Adrenal gland (tissue), 9 donors: ENCODE measurements at regions not wholly inside any gene's neighbourhood (a gene's known extent, or its start where the extent isn't known, plus 50 kb on each side); places are given as distances from the start of the nearest gene placed in this dataset.
"Not testable (repeated sequence)": the region's sequence is repeated elsewhere in the genome, so short reads cannot be mapped to it uniquely, and the experiment has no call there.

Source experiments
- DNase-seq, 7 donors: peaks; one replicate each; pipeline ENCODE4 v3.0.0-alpha.2; 2019 to 2020
- H3K27ac ChIP-seq, 5 donors: fragments of 200-600 bp; sonication (generic) in 4 of 5; 1 replicate in 3 of 5; 2 replicates in 2 of 5; pipeline versions ENCODE4 v1.5.1 to v1.8.0; 2016 to 2020; ENCODE audit warnings: mild to moderate bottlenecking in 1 of 5
- H3K27me3 ChIP-seq: fragments of 200-600 bp; 2 replicates; pipeline ENCODE4 v1.8.0; 2021
- H3K36me3 ChIP-seq, 2 donors: fragments of 200-600 bp; replicated peaks in 1 of 2; 1 replicate in 1 of 2; 2 replicates in 1 of 2; pipeline versions ENCODE4 v1.5.1 to v1.8.0; 2018 to 2022
- H3K4me1 ChIP-seq, 2 donors: fragments of 200-600 bp; replicated peaks in 1 of 2; 1 replicate in 1 of 2; 2 replicates in 1 of 2; pipeline versions ENCODE4 v1.5.1 to v1.8.0; 2018 to 2021
- H3K4me3 ChIP-seq, 4 donors: fragments of 200-600 bp; sonication (generic) in 3 of 4; one replicate each; pipeline ENCODE4 v1.5.1; 2016 to 2018
- H3K9me3 ChIP-seq, 3 donors: fragments of 200-600 bp; sonication (generic) in 1 of 3; replicated peaks in 1 of 3; 1 replicate in 2 of 3; 2 replicates in 1 of 3; pipeline versions ENCODE4 v1.5.1 to v1.8.0; 2016 to 2021
- CTCF ChIP-seq, 6 experiments: fragments of 450-650 bp in 4 of 6; fragments of 200-600 bp in 2 of 6; sonication (generic) in 1 of 6; IDR thresholded peaks; 1 replicate in 5 of 6; 2 replicates in 1 of 6; pipeline versions ENCODE4 v1.5.1 to v1.8.0; 2016 to 2021; ENCODE audit warnings: antibody characterized with exemption in 6 of 6, mild to moderate bottlenecking in 2 of 6, moderate library complexity in 1 of 6
- POLR2A ChIP-seq, 2 donors: fragments of 450-650 bp; IDR thresholded peaks; one replicate each; pipeline ENCODE4 v1.6.1; 2017; ENCODE audit warnings: antibody characterized with exemption in 2 of 2, mild to moderate bottlenecking in 2 of 2, moderate library complexity in 1 of 2
- WGBS, 4 donors: extraction: QIAGEN DNeasy Blood & Tissue Kit in 2 of 4; methylation state at CpG; one replicate each; pipeline versions ENCODE4 v1.1.5 to v1.1.7; 2013 to 2017; 5-methylcytosine and 5-hydroxymethylcytosine counted together
- intact Hi-C, 2 donors: fragments of 100-400 bp; cut with DNase I; formaldehyde crosslinking; loops; one replicate each; pipeline versions ENCODE4 v1.14.1 to v1.15.0; 2022 to 2023
- donor health status: healthy with polysubstance abuse.
- donor health status: Bipolar disorder and iron deficiency.
- donor health status: DM: yes; HTN: yes; CAD: no.
- donor health status: DM: no; HTN: no; CAD: no.
- donor health status: DM: no; HTN: no; CAD: no.

GRCh38 chr3:106071306-106071705 lies 202.5 kb upstream of the CBLB start:
- WGBS, 4 donors, result 72 to 84% (median 78%) methylated on average over 4 of the region's 4 CpGs
- no peak for TF ChIP-seq CTCF (IDR thresholded peaks at IDR 0.05)
- TF ChIP-seq POLR2A (IDR thresholded peaks at IDR 0.05), result no peak
- DNase-seq, result no peak

GRCh38 chr3:106072596-106072995 lies 203.8 kb upstream of the CBLB start:
- H3K36me3 ChIP-seq, H3K27ac ChIP-seq, DNase-seq, H3K4me3 ChIP-seq, H3K9me3 ChIP-seq, H3K27me3 ChIP-seq, intact Hi-C loops: not testable (repeated sequence)
- peaks cover 13% of the 10 kb centered on the region in 2 donors for H3K4me1 ChIP-seq
- WGBS, 4 donors, result 88 to 96% (median 93%) methylated on average over 3 to 4 of the region's 5 CpGs

More at GRCh38 chr3:106071306-106071705, 202.5 kb upstream of the CBLB start:
- Histone ChIP-seq H3K27me3 (no peaks in the 10 kb centered on the region), H3K36me3 (no peaks in the 10 kb centered on the region), H3K27ac (no peak overlapping the region), H3K4me3 (no peak overlapping the region), H3K9me3 (no peaks in the 10 kb centered on the region), H3K4me1 (peaks cover 13% of the 10 kb centered on the region in 2 donors)
- intact Hi-C loops, result no loop called here

DNA sequence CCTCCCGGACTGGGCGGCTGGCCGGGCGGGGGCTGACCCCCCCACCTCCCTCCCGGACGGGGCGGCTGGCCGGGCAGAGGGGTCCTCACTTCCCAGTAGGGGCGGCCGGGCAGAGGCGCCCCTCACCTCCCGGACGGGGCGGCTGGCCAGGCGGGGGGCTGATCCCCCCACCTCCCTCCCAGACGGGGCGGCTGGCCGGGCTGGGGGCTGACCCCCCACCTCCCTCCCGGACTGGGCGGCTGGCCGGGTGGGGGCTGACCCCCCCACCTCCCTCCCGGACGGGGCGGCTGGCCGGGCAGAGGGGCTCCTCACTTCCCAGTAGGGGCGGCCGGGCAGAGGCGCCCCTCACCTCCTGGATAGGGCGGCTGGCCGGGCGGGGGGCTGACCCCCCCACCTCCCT lies 205.0 kb upstream of the CBLB start:
- H3K27me3 ChIP-seq, intact Hi-C loops, DNase-seq, H3K36me3 ChIP-seq, H3K27ac ChIP-seq, H3K9me3 ChIP-seq, H3K4me3 ChIP-seq, H3K4me1 ChIP-seq: not testable (repeated sequence)
- 93 to 94% methylated on average over 10 to 22 of the region's 31 CpGs; no CpG with 5 or more reads in 2 of the 4 donors for WGBS, 4 donors

- H3K9me3 ChIP-seq, DNase-seq, H3K36me3 ChIP-seq, H3K4me3 ChIP-seq, H3K27ac ChIP-seq, H3K4me1 ChIP-seq, H3K27me3 ChIP-seq, intact Hi-C loops: not testable (repeated sequence)
- 86 to 96% (median 94%) methylated on average over 2 to 3 of the region's 5 CpGs for WGBS, 4 donors
These were observed 206.9 kb upstream of the CBLB start for GRCh38 chr3:106075731-106076130.

DNA sequence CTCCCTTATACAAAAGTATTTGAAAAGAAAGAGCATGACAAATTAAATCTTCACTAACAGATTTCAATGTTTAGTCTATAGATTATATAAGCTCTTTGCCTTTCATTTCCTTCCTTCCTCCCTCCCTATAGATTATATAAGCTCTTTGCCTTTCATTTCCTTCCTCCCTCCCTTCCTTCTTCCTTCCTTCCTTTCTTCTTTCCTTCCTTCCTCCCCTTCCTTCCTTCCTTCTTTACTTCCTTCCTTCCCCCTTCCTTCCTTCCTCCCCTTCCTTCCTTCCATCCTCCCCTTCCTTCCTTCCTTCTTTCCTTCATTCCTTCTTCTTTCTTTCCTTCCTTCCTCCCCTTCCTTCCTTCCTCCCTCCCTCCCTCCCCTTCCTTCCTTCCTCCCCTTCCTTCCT lies 209.8 kb upstream of the CBLB start:
- Histone ChIP-seq H3K4me1 (peaks cover 0 to 8% of the 10 kb centered on the region in 2 donors), H3K4me3 (no peak overlapping the region), H3K27me3 (no peaks in the 10 kb centered on the region), H3K27ac (no peak overlapping the region), H3K36me3 (no peaks in the 10 kb centered on the region), H3K9me3 (no peaks in the 10 kb centered on the region)
- DNase-seq, result no peak
- intact Hi-C loops, result no loop called here
- TF ChIP-seq POLR2A (IDR thresholded peaks at IDR 0.05), result no peak
- no peak for TF ChIP-seq CTCF (IDR thresholded peaks at IDR 0.05)

- 61 to 74% (median 66%) methylated on average over 1 of the region's 1 CpG for WGBS, 4 donors
These were observed 213.8 kb upstream of the CBLB start for GRCh38 chr3:106082616-106083015.

More at GRCh38 chr3:106082616-106083015, 213.8 kb upstream of the CBLB start:
- H3K4me3 ChIP-seq, result no peak overlapping the region
- no peak for DNase-seq
- peaks cover 0 to 8% of the 10 kb centered on the region in 2 donors for H3K4me1 ChIP-seq
- TF ChIP-seq CTCF (IDR thresholded peaks at IDR 0.05) (no peak), POLR2A (IDR thresholded peaks at IDR 0.05) (no peak)
- H3K27ac ChIP-seq, result no peak overlapping the region
- H3K27me3 ChIP-seq, result no peaks in the 10 kb centered on the region
- no peaks in the 10 kb centered on the region for H3K36me3 ChIP-seq
- intact Hi-C loops, result no loop called here
- no peaks in the 10 kb centered on the region for H3K9me3 ChIP-seq
